Stimulated activated CD8-positive, alpha-beta memory T cell treated with anti-CD3 and anti-CD28 coated beads, Interleukin-7, amount 100 ng/mL, for 4 hours (primary cell): ENCODE measurements at regions not wholly inside any gene's neighbourhood (a gene's known extent, or its start where the extent isn't known, plus 50 kb on each side); places are given as distances from the start of the nearest gene placed in this dataset.
"Not testable (repeated sequence)": the region's sequence is repeated elsewhere in the genome, so short reads cannot be mapped to it uniquely, and the experiment has no call there.

Experiments
- DNase-seq, 2 donors: peaks; one replicate each; pipeline ENCODE4 v3.0.0-alpha.2; 2020; ENCODE audit warnings: low read depth in 2 of 2

GRCh38 chr2:210956101-210956500, 399.7 kb downstream of the CPS1 start:
- DNase-seq, result no peak

- DNase-seq, result no peak
Measured at GRCh38 chr2:210961249-210961648, 404.9 kb downstream of the CPS1 start.

GRCh38 chr2:210963386-210963785, 407.0 kb downstream of the CPS1 start:
- DNase-seq, result no peak

GRCh38 chr2:210964141-210964764, 407.9 kb downstream of the CPS1 start:
- DNase-seq, result no peak

- no peak for DNase-seq
Measured at GRCh38 chr2:210965472-210965871, 409.1 kb downstream of the CPS1 start.

GRCh38 chr2:210966330-210966729, 409.9 kb downstream of the CPS1 start:
- DNase-seq, result no peak

- no peak for DNase-seq
Measured at GRCh38 chr2:210971431-210971830, 415.0 kb downstream of the CPS1 start.

GRCh38 chr2:210986806-210987205, 430.4 kb downstream of the CPS1 start:
- DNase-seq, result not testable (repeated sequence)

- no peak for DNase-seq
Measured at GRCh38 chr2:210991107-210991506, 434.7 kb downstream of the CPS1 start.

- DNase-seq, result no peak
Measured at GRCh38 chr2:210994104-210994503, 437.7 kb downstream of the CPS1 start.

GRCh38 chr2:210997373-210997772, 441.0 kb downstream of the CPS1 start:
- DNase-seq, result no peak

- DNase-seq, result no peak
Measured at GRCh38 chr2:210998334-210998733, 441.9 kb downstream of the CPS1 start.

GRCh38 chr2:211014376-211014775, 458.0 kb downstream of the CPS1 start:
- no peak for DNase-seq

- no peak for DNase-seq
Measured at GRCh38 chr2:211014906-211015305, 458.5 kb downstream of the CPS1 start.

- DNase-seq, result not testable (repeated sequence)
Measured at GRCh38 chr2:211025089-211025488, 468.7 kb downstream of the CPS1 start.

GRCh38 chr2:211026109-211026508, 469.7 kb downstream of the CPS1 start:
- DNase-seq, result no peak

GRCh38 chr2:211027976-211028375, 471.6 kb downstream of the CPS1 start:
- no peak for DNase-seq

- DNase-seq, result no peak
Measured at GRCh38 chr2:211033765-211034164, 477.4 kb downstream of the CPS1 start.

GRCh38 chr2:211035548-211036185, 479.3 kb downstream of the CPS1 start:
- DNase-seq, result no peak

GRCh38 chr2:211045025-211045424, 488.6 kb downstream of the CPS1 start:
- DNase-seq, result no peak

- no peak for DNase-seq
Measured at GRCh38 chr2:211049321-211050018, 493.1 kb downstream of the CPS1 start.

GRCh38 chr2:211055438-211055837, 499.0 kb downstream of the CPS1 start:
- no peak for DNase-seq
